D341Med (cell line): ENCODE measurements at regions not wholly inside any gene's neighbourhood (a gene's known extent, or its start where the extent isn't known, plus 50 kb on each side); places are given as distances from the start of the nearest gene placed in this dataset.
"Not testable (repeated sequence)": the region's sequence is repeated elsewhere in the genome, so short reads cannot be mapped to it uniquely, and the experiment has no call there.

Experiments
- DNase-seq: peaks from one replicate; pipeline ENCODE4 v3.0.0; 2012; ENCODE audit warnings: low spot score

DNA sequence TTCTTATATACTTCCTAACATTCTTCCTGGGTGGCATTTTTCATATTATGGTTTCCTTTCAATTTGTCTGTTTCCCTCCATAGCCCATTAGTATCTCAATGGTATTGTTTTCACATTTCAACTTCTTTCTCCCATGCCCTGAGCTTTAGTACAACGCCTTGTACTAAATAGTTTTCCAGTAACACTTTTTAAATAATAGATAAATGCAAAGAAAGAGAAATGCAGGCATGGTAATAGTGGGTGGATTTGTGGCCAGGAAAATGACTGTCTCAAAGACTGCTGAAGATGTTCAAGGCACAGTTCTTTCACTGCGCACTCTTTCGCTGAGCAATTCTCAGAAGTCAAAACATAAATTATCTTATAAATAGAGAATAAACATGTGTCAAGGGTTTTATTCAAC is 145.1 kb downstream of the LCA5 start:
- no peak for DNase-seq

DNA sequence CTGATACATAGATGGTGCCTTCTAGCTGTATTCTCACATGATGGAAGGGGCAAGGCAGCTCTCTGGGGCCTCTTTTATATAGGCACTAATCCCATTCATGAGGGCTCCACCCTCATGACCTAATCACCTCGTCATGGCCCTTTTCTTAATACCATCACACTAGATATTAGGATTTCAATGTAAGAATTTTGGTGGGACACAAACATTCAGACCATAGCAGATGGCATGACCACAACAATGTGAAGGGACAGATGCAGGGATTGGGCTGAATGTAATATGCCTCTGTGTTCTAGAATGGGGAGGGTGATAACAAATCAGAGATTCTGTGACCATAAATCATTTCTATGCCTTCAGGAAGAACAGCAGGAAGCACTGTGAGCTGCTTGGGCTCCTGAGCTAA is 145.8 kb downstream of the LCA5 start:
- DNase-seq, result no peak

DNA sequence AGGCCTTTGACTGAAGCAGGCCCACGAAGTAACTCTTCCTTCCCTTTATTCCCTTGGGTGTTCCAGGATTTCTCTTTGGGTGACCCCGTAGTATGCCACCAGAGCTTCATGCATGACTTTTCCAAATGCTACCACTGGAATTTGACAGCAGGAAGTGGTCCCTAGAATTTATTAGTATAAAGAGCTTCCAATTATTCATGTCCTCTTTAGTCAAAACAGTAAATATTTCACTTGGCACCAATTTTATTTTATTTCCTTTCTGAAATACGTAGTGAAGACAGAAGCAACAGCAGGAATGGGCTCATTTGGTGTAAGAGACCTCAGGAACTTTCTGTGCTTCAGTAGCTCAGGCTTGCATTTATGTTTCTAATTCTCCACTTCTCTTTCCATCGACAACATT is 151.3 kb downstream of the LCA5 start:
- no peak for DNase-seq

DNA sequence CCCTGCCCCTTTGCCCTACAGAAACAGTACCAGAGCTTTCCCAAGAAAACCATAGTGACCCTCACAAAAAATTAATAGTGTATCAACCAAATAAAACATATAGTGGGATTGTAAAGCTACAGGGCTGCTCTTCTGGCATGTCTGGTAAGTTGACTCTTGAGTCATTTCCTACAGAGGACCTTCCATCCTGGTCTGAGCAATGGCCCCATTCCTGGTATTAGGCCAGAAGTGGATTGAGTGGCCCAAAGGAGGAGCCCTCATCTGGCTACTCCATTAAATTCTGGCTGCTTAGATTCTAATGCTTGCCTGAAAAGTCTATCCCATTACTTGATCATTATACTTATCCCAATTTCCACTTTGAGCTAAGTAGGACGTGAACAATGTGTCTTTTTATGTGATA is 150.9 kb upstream of the HMGN3 start:
- DNase-seq, result no peak

DNA sequence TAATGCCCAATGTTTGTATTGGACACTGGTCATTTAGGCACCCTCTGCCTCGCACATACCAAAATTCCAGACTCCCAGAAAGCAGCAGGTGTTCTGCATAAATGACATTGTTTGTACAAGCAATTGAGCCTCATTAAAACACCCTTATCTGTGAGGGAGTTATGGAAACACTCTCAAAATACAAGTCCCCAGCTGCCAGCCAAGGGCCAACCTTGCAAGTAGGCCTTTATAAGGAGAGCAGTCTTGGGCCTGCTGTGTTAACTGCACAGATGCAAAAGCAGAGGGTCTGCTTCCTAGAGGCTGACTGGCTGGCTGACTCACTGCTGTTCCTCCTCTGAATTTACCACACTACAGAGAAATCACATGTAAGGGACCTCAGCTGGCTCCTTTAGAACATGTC is 150.4 kb upstream of the HMGN3 start:
- DNase-seq, result no peak

DNA sequence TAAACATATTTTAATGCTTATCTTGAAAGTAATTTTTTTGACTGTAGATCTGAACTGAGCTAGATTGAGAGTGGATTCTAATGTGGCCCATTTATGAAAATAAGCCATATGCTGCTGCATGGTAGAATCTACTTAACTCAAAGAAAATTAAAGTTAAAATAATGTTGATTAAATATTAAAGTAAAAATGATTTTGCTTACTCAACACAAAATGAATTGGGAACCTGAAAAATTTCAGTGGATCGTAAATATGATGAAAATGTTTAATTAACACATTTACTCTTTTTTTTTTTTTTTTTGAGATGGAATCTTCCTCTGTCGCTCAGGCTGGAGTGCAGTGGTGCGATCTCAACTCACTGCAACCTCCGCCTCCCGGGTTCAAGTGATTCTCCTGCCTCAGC is 144.5 kb upstream of the HMGN3 start:
- DNase-seq, result no peak

DNA sequence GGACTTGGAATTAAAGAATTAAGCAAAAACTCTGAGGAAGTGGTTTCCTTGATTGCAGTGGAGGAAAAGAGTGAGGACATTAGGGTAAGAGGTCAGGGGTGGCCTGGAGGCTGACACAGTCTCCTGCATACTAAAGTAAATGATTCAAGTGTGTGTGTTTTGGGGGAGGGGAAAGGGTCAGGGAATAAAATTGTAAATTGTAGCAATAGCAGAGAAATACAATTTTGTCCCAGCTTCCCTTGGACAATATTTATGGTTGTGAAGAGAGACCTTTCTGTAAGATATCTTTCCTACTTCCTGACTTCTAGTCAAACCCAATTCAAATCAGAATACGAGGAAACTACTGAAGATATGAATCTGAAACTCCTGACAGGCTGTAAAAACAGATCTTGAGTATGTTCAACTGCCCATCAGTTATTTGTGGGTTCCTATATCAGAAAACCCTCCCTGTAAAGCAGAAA is 143.4 kb upstream of the HMGN3 start:
- no peak for DNase-seq

DNA sequence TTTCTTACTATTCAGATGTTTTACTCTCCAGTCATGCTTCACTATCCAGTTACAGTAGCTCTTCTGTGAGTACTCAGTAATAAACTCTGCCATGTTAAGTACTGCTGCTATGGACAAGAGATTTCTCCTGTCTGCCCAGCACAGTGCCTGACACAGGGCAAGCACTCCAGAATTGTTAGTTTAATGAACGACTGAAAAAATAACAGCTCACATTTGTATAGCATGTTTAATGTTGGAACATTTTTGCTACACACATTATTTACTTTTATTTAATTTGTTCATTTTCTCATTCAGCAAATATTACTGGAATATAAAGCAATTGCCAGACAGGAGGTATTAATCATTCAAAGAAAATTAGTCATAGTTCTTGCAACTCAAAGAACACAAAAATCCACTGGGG is 142.6 kb upstream of the HMGN3 start:
- DNase-seq, result no peak

DNA sequence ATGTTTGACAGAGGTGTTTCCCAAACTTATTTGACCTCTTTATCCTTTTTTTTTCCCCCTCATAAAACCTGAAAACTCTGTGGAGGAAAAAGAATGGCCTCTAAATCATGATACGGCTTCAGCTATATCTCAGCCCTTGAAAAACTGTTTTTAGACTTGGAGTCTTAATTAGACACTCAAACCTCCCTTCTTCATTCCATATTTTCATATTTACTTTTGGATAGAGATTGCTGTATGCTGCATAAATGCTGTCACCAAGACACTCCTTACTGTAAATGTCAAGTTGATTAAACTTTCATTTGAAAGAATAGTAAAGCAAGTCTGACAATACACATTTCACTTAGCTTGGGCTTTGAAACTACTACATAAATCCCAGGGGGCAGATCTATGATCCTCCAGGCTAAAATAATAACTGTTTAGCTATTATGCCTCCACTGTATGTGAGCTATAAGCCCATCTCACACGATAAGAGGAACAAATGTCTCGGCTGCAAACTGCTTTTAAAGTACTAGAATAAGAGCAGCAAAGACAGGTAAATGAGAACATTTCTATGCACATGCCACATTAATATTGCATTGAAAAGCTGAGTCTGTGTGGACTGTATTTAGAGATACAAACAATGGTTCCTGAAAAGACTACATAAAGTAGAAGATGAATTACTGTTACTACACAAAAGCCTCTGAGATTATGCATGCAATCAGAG is 141.3 kb upstream of the HMGN3 start:
- no peak for DNase-seq

DNA sequence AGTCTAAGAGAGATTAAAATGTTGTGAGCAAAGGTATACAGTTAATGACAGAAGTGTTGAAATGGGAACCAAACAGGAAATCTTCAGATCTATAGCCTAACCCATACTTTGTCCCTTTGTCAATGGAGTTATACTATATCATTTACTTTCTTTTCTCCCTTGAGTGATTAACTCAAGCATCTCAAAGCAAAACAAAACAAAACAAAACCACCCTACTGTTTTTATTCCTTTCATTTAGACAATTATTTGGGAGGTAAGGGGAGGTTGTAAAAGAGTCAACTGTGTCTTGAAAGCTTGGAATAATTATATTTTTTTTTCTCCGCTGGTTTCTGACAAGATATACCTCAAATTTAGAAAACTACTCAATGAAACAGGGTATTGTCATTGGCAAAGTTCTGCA is 139.8 kb upstream of the HMGN3 start:
- no peak for DNase-seq

DNA sequence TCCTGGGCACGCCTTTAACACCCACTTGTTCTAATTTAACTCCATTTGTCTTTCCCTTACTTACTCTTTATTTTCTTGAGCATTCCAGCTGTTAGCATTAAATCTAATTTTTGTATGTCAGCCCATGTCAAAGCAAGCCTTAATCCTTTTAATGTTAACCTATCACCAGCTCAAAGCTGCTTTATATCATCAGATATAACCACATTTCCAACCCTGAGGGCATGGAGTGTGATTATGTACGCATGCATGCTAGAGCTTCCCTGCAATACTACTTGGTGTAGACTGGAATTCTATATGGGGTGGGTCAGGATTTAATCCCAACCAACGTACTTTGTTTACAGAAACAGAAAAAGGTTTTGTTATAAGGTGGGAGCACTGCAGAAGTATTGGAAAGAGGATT is 139.4 kb upstream of the HMGN3 start:
- DNase-seq, result no peak

DNA sequence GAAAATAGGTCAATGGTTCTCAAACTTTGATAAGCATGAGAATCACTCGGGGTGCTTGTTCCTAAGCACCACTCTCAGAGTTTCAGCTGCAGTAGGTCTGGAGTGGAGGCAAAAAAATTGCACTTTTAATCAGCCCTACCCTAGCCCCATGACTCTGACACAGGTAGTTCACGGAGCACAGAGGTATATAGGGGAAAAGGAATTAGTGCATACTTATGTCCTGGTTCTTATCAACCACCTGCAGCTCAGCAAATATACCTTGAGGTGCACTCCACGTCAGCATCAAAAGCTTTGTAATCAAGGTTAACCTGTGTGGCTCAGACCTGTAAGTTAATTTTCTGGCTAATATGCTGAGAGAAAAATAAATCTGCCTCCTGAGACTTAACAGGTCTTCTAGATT is 138.8 kb upstream of the HMGN3 start:
- no peak for DNase-seq

DNA sequence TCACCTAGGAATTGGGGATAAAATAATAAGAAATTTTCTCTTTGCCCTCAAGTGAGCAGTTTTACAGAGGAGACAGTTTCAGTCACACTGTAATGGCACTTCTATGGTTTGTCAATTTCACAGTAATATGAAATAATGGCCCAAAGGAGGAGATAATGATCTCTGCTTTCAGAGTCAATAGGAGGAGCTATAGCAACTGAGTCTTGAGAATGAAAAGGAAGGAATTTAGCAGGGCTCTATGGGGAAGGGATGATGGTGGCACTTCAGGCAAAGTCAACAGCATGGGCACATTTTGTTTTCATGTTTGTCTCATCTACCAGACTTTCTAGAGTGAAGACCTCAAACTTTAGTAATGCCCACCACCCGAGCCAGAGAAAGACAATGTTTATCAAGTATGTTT is 138.3 kb upstream of the HMGN3 start:
- DNase-seq, result no peak

DNA sequence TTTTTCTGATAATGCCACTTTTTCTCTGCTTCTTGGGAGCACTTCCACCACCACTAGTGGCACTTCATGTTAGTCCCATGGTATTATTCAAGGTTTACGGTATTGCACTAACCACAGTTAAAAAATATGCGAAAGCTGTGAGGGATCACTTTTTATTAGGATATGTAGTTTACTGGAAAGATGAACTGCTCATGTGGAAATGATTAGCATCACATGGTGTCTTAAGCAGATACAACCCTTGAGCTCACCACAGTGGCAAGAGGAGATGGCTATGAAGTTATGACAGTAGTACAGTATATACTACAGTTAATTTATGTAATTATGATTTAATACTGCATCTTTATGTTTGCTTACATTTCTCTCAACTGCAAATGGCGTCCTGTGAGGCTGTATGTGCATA is 134.5 kb upstream of the HMGN3 start:
- no peak for DNase-seq

DNA sequence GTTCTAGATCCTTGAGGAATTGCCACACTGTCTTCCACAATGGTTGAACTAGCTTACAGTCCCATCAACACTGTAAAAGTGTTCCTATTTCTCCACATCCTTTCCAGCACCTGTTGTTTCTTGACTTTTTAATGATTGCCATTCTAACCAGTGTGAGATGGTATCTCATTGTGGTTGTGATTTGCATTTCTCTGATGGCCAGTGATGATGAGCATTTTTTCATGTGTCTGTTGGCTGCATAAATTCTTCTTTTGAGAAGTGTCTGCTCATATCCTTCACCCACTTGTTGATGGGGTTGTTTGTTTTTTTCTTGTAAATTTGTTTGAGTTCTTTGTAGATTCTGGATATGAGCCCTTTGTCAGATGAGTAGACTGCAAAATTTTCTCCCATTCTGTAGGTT is 129.0 kb upstream of the HMGN3 start:
- DNase-seq, result not testable (repeated sequence)

DNA sequence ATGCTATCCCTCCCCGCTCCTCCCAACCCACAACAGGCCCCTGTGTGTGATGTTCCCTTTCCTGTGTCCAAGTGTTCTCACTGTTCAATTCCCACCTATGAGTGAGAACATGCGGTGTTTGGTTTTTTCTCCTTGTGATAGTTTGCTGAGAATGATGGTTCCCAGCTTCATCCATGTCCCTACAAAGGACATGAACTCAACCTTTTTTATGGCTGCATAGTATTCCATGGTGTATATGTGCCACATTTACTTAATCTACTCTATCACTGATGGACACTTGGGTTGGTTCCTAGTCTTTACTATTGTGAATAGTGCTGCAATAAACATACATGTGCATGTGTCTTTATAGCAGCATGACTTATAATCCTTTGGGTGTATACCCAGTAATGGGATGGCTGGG is 126.6 kb upstream of the HMGN3 start:
- not testable (repeated sequence) for DNase-seq

DNA sequence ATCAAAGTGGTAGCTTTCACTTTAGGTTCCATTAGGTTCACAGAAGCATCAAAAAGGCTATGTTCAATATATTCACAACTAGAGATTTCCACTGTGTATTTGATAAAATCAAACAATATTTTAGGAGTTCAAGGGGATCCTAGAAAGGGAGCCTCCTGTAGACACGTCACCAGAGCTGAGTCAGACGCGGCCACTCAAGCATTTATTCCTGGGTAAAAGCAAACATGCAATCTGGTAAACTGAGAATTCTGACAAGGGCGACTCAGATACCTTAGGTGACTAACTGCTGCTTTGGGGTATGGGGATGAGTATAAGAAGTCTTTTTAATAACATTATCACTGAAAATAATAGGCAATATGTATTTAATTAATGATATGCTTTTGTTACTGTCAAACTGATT is 118.7 kb upstream of the HMGN3 start:
- no peak for DNase-seq

DNA sequence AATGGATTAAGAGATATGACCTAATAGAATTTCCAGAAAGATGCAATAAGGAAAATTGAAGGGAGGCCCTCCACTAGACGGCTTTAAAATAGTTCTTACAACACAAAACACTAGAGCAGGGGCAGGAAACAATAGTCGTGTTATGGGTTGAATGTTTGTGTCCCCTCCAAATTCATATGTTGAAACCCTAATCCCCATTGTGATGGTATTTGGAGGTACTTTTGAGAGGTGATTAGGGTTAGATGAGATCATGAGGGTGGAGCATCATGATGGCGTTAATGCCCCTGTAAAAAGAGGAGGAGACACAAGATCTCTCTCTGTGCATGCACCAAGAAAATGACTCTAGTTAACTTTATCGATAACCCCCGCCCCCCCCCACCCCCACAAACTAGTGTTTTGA is 104.0 kb upstream of the HMGN3 start:
- DNase-seq, result no peak

DNA sequence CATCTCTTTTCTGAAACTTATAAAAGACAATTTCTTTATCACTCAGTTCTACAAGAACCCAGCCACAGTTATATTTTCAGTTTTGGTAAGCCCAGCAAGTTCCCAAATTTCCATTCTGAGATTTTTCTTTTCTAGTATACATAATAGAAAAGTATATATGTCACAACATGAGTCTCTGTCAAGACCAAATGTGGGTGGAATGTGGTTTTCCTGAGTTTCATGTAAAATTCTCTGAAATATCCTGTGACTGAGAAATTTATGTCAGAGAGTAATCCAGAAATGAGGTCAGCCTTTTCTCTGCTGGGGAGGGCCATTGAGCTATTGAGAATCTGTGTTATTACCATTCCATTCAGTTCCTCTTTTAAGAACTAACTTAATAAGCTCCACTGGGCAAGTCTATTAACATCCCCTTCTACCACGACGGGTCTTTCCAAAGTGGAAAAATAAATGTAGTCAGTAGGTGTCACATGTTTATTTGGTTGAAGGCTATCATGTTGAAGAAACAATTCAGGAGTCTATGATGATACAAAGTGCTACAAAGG is 100.7 kb upstream of the HMGN3 start:
- no peak for DNase-seq

DNA sequence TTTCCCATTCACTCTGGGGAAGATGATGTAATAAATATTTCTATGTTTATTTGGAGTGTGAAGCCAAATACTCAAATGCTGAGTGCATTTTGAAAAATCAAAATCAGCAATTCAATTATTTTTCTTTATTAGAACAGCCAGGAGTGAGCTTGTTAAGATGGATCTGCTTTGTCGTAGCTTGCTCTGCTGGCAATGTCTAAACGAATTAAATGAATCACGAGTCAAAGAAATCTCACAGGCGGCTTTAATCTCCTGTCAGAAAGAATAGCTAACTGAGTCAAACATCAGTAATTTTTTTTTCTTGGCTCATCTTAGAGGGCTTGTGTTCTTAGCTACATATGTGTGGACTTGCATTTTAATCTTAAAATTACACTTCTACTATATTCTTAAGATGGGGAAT is 100.2 kb upstream of the HMGN3 start:
- DNase-seq, result no peak

DNA sequence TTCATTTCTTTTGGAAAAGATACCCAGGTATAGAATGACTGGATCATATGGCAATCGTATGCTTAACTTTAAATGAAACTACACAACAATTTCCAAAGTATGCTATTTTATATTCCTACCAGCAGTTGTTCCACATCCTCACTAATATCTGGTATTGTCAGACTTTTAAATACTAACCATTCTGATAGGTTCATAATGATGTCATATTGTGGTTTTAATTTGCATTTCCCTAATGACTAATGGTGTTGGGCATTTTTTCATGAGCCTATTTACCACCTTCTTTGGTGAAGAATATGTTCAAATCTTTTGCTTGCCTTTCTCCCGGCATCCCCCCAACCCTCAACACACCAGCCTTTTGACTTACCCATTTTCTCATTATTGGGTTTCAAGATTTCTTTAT is 96.2 kb upstream of the HMGN3 start:
- DNase-seq, result no peak

DNA sequence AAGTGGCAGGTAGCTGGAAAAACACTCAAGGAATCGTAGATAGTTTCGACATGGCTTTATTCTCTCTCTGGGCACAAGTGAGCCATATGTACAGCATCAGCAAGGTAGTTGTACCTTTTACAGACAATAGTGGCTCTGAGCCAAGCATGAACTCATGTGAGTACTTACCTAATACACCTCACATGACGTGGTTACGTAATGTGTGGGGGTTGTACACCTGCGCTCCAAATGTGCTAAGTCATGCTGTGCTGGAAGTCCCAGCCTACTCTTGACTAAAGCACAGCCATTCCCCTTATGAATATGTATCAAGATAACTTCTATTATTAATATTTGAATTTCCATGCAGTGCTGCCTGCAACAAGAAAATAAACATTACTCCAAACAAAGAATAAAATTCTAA is 78.8 kb upstream of the HMGN3 start:
- no peak for DNase-seq

DNA sequence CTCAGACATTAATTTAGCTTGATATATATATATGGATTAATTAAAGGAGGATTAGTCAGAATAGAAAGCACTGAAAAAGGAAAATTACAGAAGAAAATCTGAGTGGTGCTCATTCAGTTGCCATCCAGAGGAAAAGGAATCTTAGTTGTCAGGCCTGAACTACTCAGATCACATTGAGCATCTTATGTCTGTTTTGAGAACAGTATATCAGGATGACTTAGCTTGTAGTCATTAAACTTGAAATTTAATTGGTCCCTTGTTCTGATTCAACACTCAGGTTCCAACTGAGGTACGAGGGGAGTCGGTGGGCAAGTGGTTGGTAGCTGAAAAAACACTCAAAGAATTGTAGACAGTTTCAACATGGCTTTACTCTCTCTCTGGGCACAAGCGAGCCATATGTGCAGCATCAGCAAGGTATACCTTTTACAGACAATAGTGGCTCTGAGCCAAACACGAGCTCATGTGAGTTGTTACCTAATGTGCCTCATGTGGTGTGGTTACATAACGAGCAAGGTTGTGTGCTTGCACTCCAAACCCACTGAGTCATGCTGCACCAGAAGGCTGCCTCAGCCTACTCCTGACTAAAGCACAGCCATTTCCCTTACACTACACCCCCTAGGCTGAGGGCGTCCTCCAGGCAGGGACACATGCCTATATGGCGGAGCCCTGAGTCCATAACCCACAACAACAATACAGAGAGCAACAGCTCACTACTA is 73.0 kb upstream of the HMGN3 start:
- no peak for DNase-seq

DNA sequence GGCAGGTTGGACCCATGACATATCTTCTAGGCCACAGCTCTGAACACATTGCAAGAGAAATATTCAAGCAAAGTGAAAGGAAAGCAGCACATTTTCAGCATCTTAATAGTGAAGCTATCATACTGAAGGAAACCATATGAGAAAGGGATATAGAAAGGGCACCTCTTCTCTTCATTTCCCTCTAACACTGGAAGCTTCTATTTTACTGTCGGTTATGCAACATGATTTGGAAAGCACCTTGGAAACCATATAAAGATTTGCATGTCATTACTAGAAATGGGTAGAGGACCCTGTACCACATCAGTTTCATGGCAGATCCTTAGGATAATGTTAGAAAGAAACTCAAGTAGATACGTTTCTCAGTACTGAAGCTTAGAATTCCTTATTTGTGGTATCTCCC is 70.5 kb upstream of the HMGN3 start:
- no peak for DNase-seq
